ENCODE measurements at regions not wholly inside any gene's neighbourhood (a gene's known extent, or its start where the extent isn't known, plus 50 kb on each side); places are given as distances from the start of the nearest gene placed in this dataset.
A peak's percentile ranks its signal among the peaks of the same experiment; 100 is the strongest.
"Not testable (repeated sequence)": the region's sequence is repeated elsewhere in the genome, so short reads cannot be mapped to it uniquely, and the experiment has no call there.

DNA sequence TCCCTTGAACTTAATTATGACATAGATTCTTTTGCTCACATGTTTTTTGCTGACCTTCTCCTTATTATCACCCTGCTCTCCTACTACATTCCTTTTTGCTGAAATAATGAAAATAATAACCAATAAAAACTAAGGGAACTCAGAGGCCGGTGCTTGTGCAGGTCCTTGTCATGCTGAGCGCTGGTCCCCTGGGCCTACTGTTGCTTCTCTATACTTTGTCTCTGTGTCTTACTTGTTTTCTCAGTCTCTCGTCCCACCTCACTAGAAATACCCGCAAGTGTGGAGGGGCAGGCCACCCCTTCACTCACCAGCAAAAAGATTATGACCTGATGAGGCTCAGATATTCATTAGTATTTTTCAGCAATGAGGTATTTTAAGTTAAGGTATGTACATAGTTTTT is 3918.8 kb upstream of the OR11H1 start:
- DNase-seq; H3K23ac ChIP-seq (ENCODE audit: low read length); H3K4me1 ChIP-seq (ENCODE audit: control insufficient read depth, low read depth, low read length); H3K4me2 ChIP-seq (ENCODE audit: low read length); H2BK120ac ChIP-seq (ENCODE audit: low read depth, low read length); H2AK5ac ChIP-seq (ENCODE audit: low read length); H3K9ac ChIP-seq (ENCODE audit: low read length); H3K27me3 ChIP-seq (ENCODE audit: insufficient read depth, low read length, poor library complexity); H2BK15ac ChIP-seq (replicated peaks; ENCODE audit: low read depth); H3K79me1 ChIP-seq (ENCODE audit: low read length); H2BK5ac ChIP-seq (ENCODE audit: low read length); H3K56ac ChIP-seq (ENCODE audit: low read length); H3K36me3 ChIP-seq (ENCODE audit: control insufficient read depth, insufficient read depth, low read length); H4K8ac ChIP-seq (ENCODE audit: low read depth, low read length); H3K18ac ChIP-seq (ENCODE audit: low read length); H3K4ac ChIP-seq (ENCODE audit: low read depth, low read length); H4K5ac ChIP-seq (ENCODE audit: low read length); H3K4me3 ChIP-seq (ENCODE audit: low read length); H3K27ac ChIP-seq (ENCODE audit: low read depth, low read length); H3K79me2 ChIP-seq (ENCODE audit: control insufficient read depth, insufficient read depth, low read length): not testable (repeated sequence)
- WGBS (ENCODE audit: extremely low coverage, insufficient coverage, low lambda C conversion rate), result no CpG with 5 or more reads among the region's 4 CpGs

DNA sequence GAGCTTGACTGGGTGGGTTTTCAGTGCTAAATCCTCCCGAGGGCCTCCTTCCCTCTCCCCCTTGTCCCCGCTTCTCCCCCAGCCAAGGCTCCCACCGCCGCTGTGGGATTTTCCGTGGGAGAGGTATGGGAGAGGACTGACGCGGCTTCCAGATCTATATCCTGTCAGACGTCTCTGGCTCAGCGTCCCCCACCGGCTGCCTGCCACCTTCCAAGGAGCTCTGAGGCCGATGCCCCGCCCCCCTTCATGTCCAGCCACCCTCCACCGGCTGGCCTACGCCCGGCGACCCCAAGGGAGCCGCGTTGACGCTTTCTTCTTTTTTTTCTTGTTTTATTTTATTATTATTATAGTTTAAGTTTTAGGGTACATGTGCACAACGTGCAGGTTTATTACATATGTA is 3916.7 kb upstream of the OR11H1 start:
- H3K4ac ChIP-seq (ENCODE audit: low read depth, low read length); H3K36me3 ChIP-seq (ENCODE audit: control insufficient read depth, insufficient read depth, low read length); H4K5ac ChIP-seq (ENCODE audit: low read length); H3K23ac ChIP-seq (ENCODE audit: low read length); H3K27ac ChIP-seq (ENCODE audit: low read depth, low read length); H3K79me1 ChIP-seq (ENCODE audit: low read length); H3K4me3 ChIP-seq (ENCODE audit: low read length); H3K79me2 ChIP-seq (ENCODE audit: control insufficient read depth, insufficient read depth, low read length); H3K4me1 ChIP-seq (ENCODE audit: control insufficient read depth, low read depth, low read length); H2BK5ac ChIP-seq (ENCODE audit: low read length); H2BK120ac ChIP-seq (ENCODE audit: low read depth, low read length); H2AK5ac ChIP-seq (ENCODE audit: low read length); H3K27me3 ChIP-seq (ENCODE audit: insufficient read depth, low read length, poor library complexity); H3K18ac ChIP-seq (ENCODE audit: low read length); H4K8ac ChIP-seq (ENCODE audit: low read depth, low read length); H3K4me2 ChIP-seq (ENCODE audit: low read length); H2BK15ac ChIP-seq (replicated peaks; ENCODE audit: low read depth); H3K9ac ChIP-seq (ENCODE audit: low read length); H3K56ac ChIP-seq (ENCODE audit: low read length); DNase-seq: not testable (repeated sequence)
- WGBS (ENCODE audit: extremely low coverage, insufficient coverage, low lambda C conversion rate), result no CpG with 5 or more reads among the region's 20 CpGs

DNA sequence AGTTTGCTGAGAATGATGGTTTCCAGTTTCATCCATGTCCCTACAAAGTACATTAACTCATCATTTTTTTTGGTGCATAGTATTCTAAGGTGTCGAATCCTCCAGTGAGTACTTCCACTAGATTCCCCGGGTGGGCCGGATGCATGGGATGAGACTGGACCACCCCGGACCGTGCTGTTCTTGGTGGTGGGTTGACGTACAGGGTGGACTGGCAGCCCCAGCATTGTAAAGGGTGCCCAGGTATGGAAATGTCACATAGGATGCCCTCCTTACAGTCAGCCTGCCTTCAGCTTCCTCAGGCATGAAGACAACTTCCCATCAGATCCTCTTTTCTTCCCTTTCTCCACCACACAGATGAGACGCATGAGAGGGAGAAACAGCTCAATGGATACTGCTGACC is 3916.1 kb upstream of the OR11H1 start:
- no CpG with 5 or more reads among the region's 7 CpGs for WGBS (ENCODE audit: extremely low coverage, insufficient coverage, low lambda C conversion rate)
- H3K18ac ChIP-seq (ENCODE audit: low read length); H3K36me3 ChIP-seq (ENCODE audit: control insufficient read depth, insufficient read depth, low read length); H2AK5ac ChIP-seq (ENCODE audit: low read length); H3K23ac ChIP-seq (ENCODE audit: low read length); DNase-seq; H3K79me2 ChIP-seq (ENCODE audit: control insufficient read depth, insufficient read depth, low read length); H3K4me2 ChIP-seq (ENCODE audit: low read length); H3K79me1 ChIP-seq (ENCODE audit: low read length); H3K56ac ChIP-seq (ENCODE audit: low read length); H4K8ac ChIP-seq (ENCODE audit: low read depth, low read length); H2BK120ac ChIP-seq (ENCODE audit: low read depth, low read length); H3K4ac ChIP-seq (ENCODE audit: low read depth, low read length); H3K27ac ChIP-seq (ENCODE audit: low read depth, low read length); H2BK5ac ChIP-seq (ENCODE audit: low read length); H3K4me1 ChIP-seq (ENCODE audit: control insufficient read depth, low read depth, low read length); H3K27me3 ChIP-seq (ENCODE audit: insufficient read depth, low read length, poor library complexity); H3K4me3 ChIP-seq (ENCODE audit: low read length); H2BK15ac ChIP-seq (replicated peaks; ENCODE audit: low read depth); H4K5ac ChIP-seq (ENCODE audit: low read length); H3K9ac ChIP-seq (ENCODE audit: low read length): not testable (repeated sequence)

DNA sequence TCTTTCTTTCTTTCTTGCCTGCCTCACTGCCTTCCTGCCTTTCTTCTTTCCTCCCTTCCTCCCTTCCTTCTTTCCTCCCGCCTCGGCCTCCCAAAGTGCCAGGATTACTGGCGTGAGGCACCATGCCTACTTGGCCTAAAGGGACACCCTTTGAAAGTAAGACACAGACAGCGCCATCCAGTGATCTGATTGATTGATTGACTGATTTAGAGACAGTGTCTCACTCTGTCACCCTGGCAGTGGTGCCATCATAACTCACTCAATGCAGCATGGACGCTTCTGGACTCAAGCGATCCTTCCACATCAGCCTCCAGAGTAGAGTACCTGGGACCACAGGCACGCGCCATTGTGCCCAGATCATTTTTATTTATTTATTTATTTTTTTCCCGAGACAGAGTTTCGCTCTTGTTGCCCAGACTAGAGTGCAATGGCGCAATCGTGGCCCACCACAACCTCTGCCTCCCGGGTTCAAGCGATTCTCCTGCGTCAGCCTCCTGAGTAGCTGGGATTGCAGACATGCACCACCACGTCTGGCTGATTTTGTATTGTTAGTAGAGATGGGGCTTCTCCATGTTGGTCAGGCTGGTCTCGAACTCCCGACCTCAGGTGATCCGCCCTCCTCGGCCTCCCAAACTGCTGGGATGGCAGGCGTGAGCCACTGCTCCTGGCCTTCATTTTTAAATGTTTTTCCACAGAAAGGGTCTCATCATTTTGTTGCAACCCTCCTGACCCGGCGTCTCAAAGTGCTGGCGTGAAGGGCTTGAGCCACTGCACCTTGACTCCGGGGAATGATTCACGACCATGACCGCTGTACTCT is 3914.7 kb upstream of the OR11H1 start:
- H3K79me1 ChIP-seq (ENCODE audit: low read length); H3K23ac ChIP-seq (ENCODE audit: low read length); H3K27ac ChIP-seq (ENCODE audit: low read depth, low read length); H2BK15ac ChIP-seq (replicated peaks; ENCODE audit: low read depth); H2BK120ac ChIP-seq (ENCODE audit: low read depth, low read length); H4K8ac ChIP-seq (ENCODE audit: low read depth, low read length); H3K56ac ChIP-seq (ENCODE audit: low read length); H4K5ac ChIP-seq (ENCODE audit: low read length); H3K4ac ChIP-seq (ENCODE audit: low read depth, low read length); H3K9ac ChIP-seq (ENCODE audit: low read length); H3K18ac ChIP-seq (ENCODE audit: low read length); H3K4me1 ChIP-seq (ENCODE audit: control insufficient read depth, low read depth, low read length); H3K4me2 ChIP-seq (ENCODE audit: low read length); H3K36me3 ChIP-seq (ENCODE audit: control insufficient read depth, insufficient read depth, low read length); H3K79me2 ChIP-seq (ENCODE audit: control insufficient read depth, insufficient read depth, low read length); H2BK5ac ChIP-seq (ENCODE audit: low read length); H3K27me3 ChIP-seq (ENCODE audit: insufficient read depth, low read length, poor library complexity); DNase-seq; H2AK5ac ChIP-seq (ENCODE audit: low read length): not testable (repeated sequence)
- no CpG with 5 or more reads among the region's 27 CpGs for WGBS (ENCODE audit: extremely low coverage, insufficient coverage, low lambda C conversion rate)
- H3K4me3 ChIP-seq (ENCODE audit: low read length), result peak overlapping the region; percentile 20

DNA sequence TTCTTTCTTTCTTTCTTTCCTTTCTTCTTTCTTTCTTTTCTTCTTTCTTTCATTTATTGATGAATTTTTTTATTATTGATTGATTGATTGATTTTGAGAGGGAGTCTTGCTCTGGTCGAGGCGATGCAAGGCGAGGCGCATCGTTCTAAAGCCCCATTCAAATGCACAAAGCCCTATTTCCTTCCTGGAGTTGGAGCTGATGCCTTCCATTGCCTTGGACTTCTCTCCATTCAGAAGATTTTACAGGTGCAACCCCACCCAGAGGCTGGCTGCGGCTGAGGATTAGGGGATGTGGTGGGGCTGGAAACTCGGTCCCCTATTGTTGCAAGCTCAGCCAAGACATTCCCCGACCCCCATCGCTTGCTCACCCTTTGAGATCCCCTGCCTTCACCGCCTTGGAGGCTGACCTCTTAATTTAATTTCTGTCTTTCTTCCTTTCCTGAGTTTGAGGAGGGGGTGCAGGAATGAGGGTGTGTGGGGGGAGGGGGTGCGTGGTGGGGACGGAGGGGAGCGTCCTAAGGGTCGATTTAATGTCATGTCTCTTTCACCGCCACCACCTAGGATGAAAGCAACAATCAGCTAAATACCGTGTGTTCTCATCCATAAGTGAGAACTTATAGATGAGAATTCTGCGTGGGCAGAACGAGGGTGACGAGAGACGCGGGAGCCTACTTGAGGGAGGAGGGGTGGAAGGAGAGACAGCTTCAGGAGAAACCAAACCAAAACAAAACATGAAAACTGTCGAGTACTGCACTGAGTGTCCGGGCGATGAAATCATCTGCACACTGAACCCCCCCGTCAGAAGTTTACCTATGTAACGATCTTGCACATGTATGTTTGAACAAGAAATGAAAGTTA is 3913.9 kb upstream of the OR11H1 start:
- Histone ChIP-seq H3K27me3 (ENCODE audit: insufficient read depth, low read length, poor library complexity) (no peaks in the 10 kb centered on the region), H2BK5ac (ENCODE audit: low read length) (no peak overlapping the region), H3K4ac (ENCODE audit: low read depth, low read length) (no peak overlapping the region), H4K5ac (ENCODE audit: low read length) (no peak overlapping the region), H2BK15ac (replicated peaks; ENCODE audit: low read depth) (no peak overlapping the region), H4K8ac (ENCODE audit: low read depth, low read length) (no peak overlapping the region), H3K79me2 (ENCODE audit: control insufficient read depth, insufficient read depth, low read length) (no peaks in the 10 kb centered on the region), H3K9ac (ENCODE audit: low read length) (no peak overlapping the region), H3K27ac (ENCODE audit: low read depth, low read length) (no peak overlapping the region), H2BK120ac (ENCODE audit: low read depth, low read length) (no peak overlapping the region), H3K4me1 (ENCODE audit: control insufficient read depth, low read depth, low read length) (no peaks in the 10 kb centered on the region), H3K23ac (ENCODE audit: low read length) (no peak overlapping the region), H3K79me1 (ENCODE audit: low read length) (no peaks in the 10 kb centered on the region), H3K18ac (ENCODE audit: low read length) (no peak overlapping the region), H3K4me2 (ENCODE audit: low read length) (no peak overlapping the region), H3K4me3 (ENCODE audit: low read length) (peak overlapping the region; percentile 15), H2AK5ac (ENCODE audit: low read length) (no peak overlapping the region), H3K36me3 (ENCODE audit: control insufficient read depth, insufficient read depth, low read length) (no peaks in the 10 kb centered on the region), H3K56ac (ENCODE audit: low read length) (no peak overlapping the region)
- DNase-seq, result no peak
- WGBS (ENCODE audit: extremely low coverage, insufficient coverage, low lambda C conversion rate), result 100% methylated on average over 2 of the region's 26 CpGs
